GM19463 (cell line): ENCODE measurements at regions not wholly inside any gene's neighbourhood (a gene's known extent, or its start where the extent isn't known, plus 50 kb on each side); places are given as distances from the start of the nearest gene placed in this dataset.
"Not testable (repeated sequence)": the region's sequence is repeated elsewhere in the genome, so short reads cannot be mapped to it uniquely, and the experiment has no call there.

Experiments
- ATAC-seq: cut with Tn5 transposase; IDR thresholded peaks from one replicate; pipeline ENCODE4 v1.9.1; 2021; ENCODE audit warnings: mild to moderate bottlenecking, moderate library complexity; ENCODE audit not compliant: unreplicated experiment

- no peak for ATAC-seq
These were observed 137.4 kb upstream of the GRB10 start for GRCh38 chr7:50920031-50920635.

- no peak for ATAC-seq
These were observed 132.9 kb upstream of the GRB10 start for GRCh38 chr7:50915621-50916020.

- no peak for ATAC-seq
These were observed 131.8 kb upstream of the GRB10 start for GRCh38 chr7:50914460-50914859.

- ATAC-seq = no peak
These were observed 126.1 kb upstream of the GRB10 start for GRCh38 chr7:50908628-50909290.

- ATAC-seq = not testable (repeated sequence)
These were observed 116.1 kb upstream of the GRB10 start for GRCh38 chr7:50898604-50899477.

GRCh38 chr7:50887061-50887460 is 104.4 kb upstream of the GRB10 start:
- not testable (repeated sequence) for ATAC-seq

- ATAC-seq = no peak
These were observed 89.7 kb upstream of the GRB10 start for GRCh38 chr7:50872437-50872836.

- no peak for ATAC-seq
These were observed 86.5 kb upstream of the GRB10 start for GRCh38 chr7:50869108-50869725.

- no peak for ATAC-seq
These were observed 85.9 kb upstream of the GRB10 start for GRCh38 chr7:50868426-50869100.

- ATAC-seq = no peak
These were observed 84.3 kb upstream of the GRB10 start for GRCh38 chr7:50867034-50867356.

GRCh38 chr7:50866343-50867033 is 83.8 kb upstream of the GRB10 start:
- no peak for ATAC-seq

GRCh38 chr7:50865450-50865849 is 82.8 kb upstream of the GRB10 start:
- no peak for ATAC-seq

GRCh38 chr7:50864694-50865093 is 82.0 kb upstream of the GRB10 start:
- ATAC-seq = no peak

- ATAC-seq = no peak
These were observed 80.4 kb upstream of the GRB10 start for GRCh38 chr7:50863053-50863452.

GRCh38 chr7:50862302-50862701 is 79.6 kb upstream of the GRB10 start:
- no peak for ATAC-seq

GRCh38 chr7:50860598-50860997 is 77.9 kb upstream of the GRB10 start:
- ATAC-seq = no peak

- ATAC-seq = no peak
These were observed 77.5 kb upstream of the GRB10 start for GRCh38 chr7:50860174-50860573.

GRCh38 chr7:50858528-50859245 is 76.0 kb upstream of the GRB10 start:
- no peak for ATAC-seq

- ATAC-seq = no peak
These were observed 75.3 kb upstream of the GRB10 start for GRCh38 chr7:50857804-50858489.
